ENCODE measurements at regions not wholly inside any gene's neighbourhood (a gene's known extent, or its start where the extent isn't known, plus 50 kb on each side); places are given as distances from the start of the nearest gene placed in this dataset.

DNA sequence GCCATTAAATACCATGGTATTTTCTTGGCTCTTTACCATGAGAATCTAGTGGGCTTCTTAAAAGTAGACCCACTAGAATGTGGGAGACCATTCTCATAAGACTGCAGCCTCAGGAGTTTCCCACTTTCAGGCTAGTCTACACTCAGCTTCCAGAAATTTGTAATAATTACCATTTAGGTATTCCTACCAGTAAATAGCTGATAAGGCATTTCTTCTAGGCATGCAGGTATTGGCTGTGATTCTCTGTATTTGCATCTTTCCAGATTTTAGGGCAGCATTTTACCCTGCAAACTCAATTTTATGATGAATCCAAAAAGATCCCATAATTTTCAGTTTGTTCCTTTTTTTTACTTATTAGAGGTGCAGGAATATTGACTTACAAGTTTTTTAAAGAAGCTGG lies 496.6 kb downstream of the TRAM1L1 start:
- TF ChIP-seq, protein P1, sequence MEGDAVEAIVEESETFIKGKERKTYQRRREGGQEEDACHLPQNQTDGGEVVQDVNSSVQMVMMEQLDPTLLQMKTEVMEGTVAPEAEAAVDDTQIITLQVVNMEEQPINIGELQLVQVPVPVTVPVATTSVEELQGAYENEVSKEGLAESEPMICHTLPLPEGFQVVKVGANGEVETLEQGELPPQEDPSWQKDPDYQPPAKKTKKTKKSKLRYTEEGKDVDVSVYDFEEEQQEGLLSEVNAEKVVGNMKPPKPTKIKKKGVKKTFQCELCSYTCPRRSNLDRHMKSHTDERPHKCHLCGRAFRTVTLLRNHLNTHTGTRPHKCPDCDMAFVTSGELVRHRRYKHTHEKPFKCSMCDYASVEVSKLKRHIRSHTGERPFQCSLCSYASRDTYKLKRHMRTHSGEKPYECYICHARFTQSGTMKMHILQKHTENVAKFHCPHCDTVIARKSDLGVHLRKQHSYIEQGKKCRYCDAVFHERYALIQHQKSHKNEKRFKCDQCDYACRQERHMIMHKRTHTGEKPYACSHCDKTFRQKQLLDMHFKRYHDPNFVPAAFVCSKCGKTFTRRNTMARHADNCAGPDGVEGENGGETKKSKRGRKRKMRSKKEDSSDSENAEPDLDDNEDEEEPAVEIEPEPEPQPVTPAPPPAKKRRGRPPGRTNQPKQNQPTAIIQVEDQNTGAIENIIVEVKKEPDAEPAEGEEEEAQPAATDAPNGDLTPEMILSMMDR (IDR thresholded peaks at IDR 0.05), result no peak
- TF ChIP-seq POLR2A (IDR thresholded peaks at IDR 0.05), result no peak

Measured in heart left ventricle (tissue), 13 donors.